ENCODE measurements at regions not wholly inside any gene's neighbourhood (a gene's known extent, or its start where the extent isn't known, plus 50 kb on each side); places are given as distances from the start of the nearest gene placed in this dataset.

- DNase-seq (ENCODE audit: low read depth in 4 of 4, low spot score in 3 of 4): no peak
These were observed 308.2 kb upstream of the FBXO33 start for GRCh38 chr14:39740454-39740853.

- no peak for DNase-seq (ENCODE audit: low read depth in 4 of 4, low spot score in 3 of 4)
These were observed 307.6 kb upstream of the FBXO33 start for GRCh38 chr14:39739796-39740195.

GRCh38 chr14:39734306-39734705 is 302.1 kb upstream of the FBXO33 start:
- DNase-seq (ENCODE audit: low read depth in 4 of 4, low spot score in 3 of 4): no peak

GRCh38 chr14:39733741-39734140 is 301.5 kb upstream of the FBXO33 start:
- no peak for DNase-seq (ENCODE audit: low read depth in 4 of 4, low spot score in 3 of 4)

GRCh38 chr14:39731912-39732311 is 299.7 kb upstream of the FBXO33 start:
- no peak for DNase-seq (ENCODE audit: low read depth in 4 of 4, low spot score in 3 of 4)

GRCh38 chr14:39726563-39726962 is 294.3 kb upstream of the FBXO33 start:
- DNase-seq (ENCODE audit: low read depth in 4 of 4, low spot score in 3 of 4): no peak

- no peak for DNase-seq (ENCODE audit: low read depth in 4 of 4, low spot score in 3 of 4)
These were observed 290.5 kb upstream of the FBXO33 start for GRCh38 chr14:39722547-39723273.

- DNase-seq (ENCODE audit: low read depth in 4 of 4, low spot score in 3 of 4): no peak
These were observed 284.8 kb upstream of the FBXO33 start for GRCh38 chr14:39716987-39717570.

- DNase-seq (ENCODE audit: low read depth in 4 of 4, low spot score in 3 of 4): no peak
These were observed 280.2 kb upstream of the FBXO33 start for GRCh38 chr14:39712293-39712999.

- no peak for DNase-seq (ENCODE audit: low read depth in 4 of 4, low spot score in 3 of 4)
These were observed 272.4 kb upstream of the FBXO33 start for GRCh38 chr14:39704594-39704993.

- no peak for DNase-seq (ENCODE audit: low read depth in 4 of 4, low spot score in 3 of 4)
These were observed 262.1 kb upstream of the FBXO33 start for GRCh38 chr14:39694341-39694740.

GRCh38 chr14:39683691-39684260 is 251.5 kb upstream of the FBXO33 start:
- no peak for DNase-seq (ENCODE audit: low read depth in 4 of 4, low spot score in 3 of 4)

- no peak for DNase-seq (ENCODE audit: low read depth in 4 of 4, low spot score in 3 of 4)
These were observed 250.3 kb upstream of the FBXO33 start for GRCh38 chr14:39682582-39682981.

- DNase-seq (ENCODE audit: low read depth in 4 of 4, low spot score in 3 of 4): no peak
These were observed 249.7 kb upstream of the FBXO33 start for GRCh38 chr14:39681782-39682399.

- DNase-seq (ENCODE audit: low read depth in 4 of 4, low spot score in 3 of 4): no peak
These were observed 248.5 kb upstream of the FBXO33 start for GRCh38 chr14:39680777-39681176.

GRCh38 chr14:39673734-39674133 is 241.5 kb upstream of the FBXO33 start:
- no peak for DNase-seq (ENCODE audit: low read depth in 4 of 4, low spot score in 3 of 4)

- DNase-seq (ENCODE audit: low read depth in 4 of 4, low spot score in 3 of 4): no peak
These were observed 241.1 kb upstream of the FBXO33 start for GRCh38 chr14:39673270-39673711.

- DNase-seq (ENCODE audit: low read depth in 4 of 4, low spot score in 3 of 4): no peak
These were observed 236.2 kb upstream of the FBXO33 start for GRCh38 chr14:39668449-39668848.

- no peak for DNase-seq (ENCODE audit: low read depth in 4 of 4, low spot score in 3 of 4)
These were observed 234.2 kb upstream of the FBXO33 start for GRCh38 chr14:39666386-39666785.

GRCh38 chr14:39665075-39665475 is 232.8 kb upstream of the FBXO33 start:
- DNase-seq (ENCODE audit: low read depth in 4 of 4, low spot score in 3 of 4): no peak

GRCh38 chr14:39664646-39665045 is 232.4 kb upstream of the FBXO33 start:
- DNase-seq (ENCODE audit: low read depth in 4 of 4, low spot score in 3 of 4): no peak
